Glomerular visceral epithelial cell (primary cell): ENCODE measurements at regions not wholly inside any gene's neighbourhood (a gene's known extent, or its start where the extent isn't known, plus 50 kb on each side); places are given as distances from the start of the nearest gene placed in this dataset.
A peak's percentile ranks its signal among the peaks of the same experiment; 100 is the strongest.

Experiments
- DNase-seq: peaks from one replicate; pipeline ENCODE4 v3.0.0-alpha.2; 2016; ENCODE audit errors: extremely low spot score

DNA sequence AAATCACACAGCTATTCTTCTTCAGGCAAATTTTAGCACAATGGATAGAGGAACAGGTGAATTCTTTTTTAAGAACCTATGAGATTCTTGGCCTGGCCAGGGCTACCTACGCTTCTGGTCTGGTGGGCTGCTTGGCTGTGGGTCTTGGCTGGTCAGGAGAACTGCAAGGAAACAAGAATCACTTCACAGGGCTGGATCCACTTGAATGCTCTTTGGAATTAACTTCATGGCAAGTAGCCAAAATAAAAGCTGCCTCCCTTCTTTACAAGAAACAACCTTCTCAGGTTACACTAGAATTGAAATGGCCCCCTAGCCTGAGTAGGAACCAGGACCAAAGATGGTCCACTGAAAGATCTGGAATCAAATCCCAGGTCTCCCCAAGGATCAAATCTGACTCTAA, 519.1 kb downstream of the IQCM start:
- peak; percentile 64 for DNase-seq

DNA sequence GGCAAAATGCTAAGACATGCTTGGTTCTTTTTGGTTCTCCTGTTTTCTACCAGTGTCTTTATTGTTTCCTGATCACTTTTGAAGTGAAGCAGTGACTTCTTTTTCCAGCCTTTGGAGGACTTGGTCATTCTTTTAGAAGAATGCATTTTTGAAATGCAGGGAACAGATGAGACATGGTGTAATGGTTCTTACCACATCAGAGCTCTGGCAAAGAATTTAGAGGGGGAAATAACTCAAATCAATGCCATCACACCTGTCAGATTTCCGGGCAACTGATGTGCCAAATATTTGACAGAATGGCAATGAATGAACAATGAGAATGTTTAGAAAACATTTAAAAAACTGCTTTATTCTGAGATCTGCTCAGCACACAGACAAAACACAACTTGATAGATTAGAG, 519.6 kb downstream of the IQCM start:
- DNase-seq: no peak

- no peak for DNase-seq
Measured at GRCh38 chr4:149294601-149295000, 521.0 kb downstream of the IQCM start.

GRCh38 chr4:149293046-149293649, 522.5 kb downstream of the IQCM start:
- no peak for DNase-seq

DNA sequence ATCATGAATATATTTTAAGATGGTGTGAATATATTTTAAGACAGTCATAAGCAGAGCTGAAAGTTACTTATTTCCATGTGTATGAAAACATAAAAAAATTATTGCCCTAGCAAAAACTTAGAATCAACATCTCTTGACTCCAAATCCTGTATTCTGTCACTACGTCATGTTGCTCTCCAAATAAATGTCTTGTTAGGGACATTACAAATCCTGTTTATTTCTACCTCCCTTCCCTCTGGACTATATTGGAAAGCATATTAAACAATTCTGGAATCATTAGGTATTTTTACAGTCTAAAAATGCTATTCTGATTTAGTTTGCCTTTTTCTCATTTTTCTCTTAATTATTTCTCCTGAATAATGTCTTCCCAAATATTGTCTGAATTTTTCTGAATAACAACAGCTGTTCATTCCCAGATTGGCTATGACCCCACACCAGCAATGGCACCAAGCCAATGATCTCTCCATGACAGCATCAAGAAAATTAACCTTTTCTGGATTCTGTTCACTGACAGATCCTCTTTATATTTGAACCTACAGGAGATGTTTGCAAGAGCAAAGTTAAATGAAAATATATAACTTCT, 523.1 kb downstream of the IQCM start:
- DNase-seq: no peak

DNA sequence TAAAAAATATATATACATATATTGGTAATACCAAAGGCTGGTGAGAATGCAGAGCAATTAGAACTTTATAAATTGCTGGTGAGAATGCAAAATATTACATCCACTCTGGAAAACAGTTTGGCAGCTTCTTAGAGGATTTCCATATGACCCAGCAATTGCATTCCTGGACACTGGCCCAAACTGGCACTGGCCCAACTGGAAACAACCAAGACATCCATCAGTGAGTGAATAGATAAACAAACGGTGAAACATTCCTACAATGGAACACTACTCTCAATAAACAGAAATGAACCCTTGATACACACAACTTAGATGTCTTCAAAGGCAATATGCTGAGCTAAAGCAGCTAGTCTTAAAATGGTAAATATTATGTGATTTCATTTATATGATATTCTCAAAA, 524.2 kb downstream of the IQCM start:
- DNase-seq: peak; percentile 50

DNA sequence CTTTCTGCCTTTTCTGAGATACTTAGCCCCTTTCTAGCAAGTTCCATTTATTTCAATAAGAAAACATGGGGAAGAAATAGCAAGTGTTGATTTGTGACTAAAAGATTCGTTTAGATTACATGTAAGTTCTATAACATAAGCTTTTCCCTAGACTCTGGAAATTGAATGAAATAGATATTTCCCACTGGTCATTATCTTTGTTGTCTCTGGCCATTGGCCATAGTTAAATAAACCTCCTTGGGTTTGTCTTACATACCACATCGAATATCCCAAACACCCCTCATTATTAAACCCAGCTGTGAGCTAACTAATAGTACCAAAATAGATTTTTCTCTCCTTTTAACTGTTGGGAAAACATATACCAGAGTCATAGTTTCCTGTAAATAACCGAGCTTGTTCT, 534.8 kb downstream of the IQCM start:
- no peak for DNase-seq

- DNase-seq: no peak
Measured at GRCh38 chr4:149279776-149280175, 535.9 kb downstream of the IQCM start.

DNA sequence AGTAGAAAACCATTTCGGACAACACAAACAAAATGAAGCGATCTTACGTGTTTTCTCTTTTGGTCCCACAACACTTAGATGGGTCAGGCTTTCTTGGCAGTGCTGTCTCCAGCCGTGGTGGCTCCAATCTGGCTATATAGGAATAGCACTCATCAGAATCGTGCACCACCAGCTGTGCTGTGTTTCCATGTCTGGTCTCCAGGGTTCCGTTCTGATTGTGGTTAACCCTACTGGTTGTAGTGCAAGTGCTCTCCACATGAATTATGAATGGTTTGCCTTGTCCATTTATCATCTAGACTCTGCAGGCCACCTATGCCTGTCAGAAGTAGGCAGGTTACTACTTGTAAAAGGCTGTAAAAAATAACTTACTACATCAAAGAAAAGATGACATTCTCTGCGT, 536.3 kb downstream of the IQCM start:
- no peak for DNase-seq

DNA sequence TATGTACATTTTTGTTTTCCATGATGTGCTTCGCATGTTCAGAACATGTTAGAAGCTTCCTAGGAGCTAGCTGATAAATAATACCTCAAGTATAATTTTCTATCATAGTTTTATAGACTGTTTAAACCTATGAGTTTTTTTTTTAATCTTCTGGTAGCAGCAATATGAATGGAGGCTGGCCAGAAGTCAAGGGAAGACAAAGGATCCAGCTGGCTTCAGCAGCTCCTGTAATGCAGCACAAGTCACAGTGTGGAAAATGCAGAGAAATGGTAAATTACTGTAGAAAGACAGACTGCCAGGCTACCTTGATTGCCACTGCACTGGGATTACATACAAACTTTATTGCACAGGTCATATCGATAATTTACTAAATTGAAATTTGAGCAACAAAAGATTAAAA, 537.9 kb downstream of the IQCM start:
- no peak for DNase-seq

DNA sequence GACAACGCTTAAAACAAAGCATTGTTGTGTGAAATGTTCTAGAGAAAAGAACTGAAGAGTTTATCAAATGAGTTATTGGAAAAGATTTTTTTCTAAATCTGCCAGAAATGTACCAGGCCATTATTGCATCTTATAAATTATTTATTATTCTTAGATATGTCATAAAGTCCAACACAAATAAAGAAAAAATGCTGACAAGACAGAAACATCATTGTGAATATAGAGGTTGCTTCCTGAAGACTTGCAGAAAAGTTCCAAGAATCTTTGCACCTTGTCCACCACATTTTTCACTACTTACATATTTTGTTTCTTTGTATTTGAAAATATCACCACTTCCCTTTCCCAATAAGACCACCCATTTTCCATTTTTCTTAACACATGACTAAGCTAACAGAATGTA, 545.8 kb downstream of the IQCM start:
- no peak for DNase-seq

DNA sequence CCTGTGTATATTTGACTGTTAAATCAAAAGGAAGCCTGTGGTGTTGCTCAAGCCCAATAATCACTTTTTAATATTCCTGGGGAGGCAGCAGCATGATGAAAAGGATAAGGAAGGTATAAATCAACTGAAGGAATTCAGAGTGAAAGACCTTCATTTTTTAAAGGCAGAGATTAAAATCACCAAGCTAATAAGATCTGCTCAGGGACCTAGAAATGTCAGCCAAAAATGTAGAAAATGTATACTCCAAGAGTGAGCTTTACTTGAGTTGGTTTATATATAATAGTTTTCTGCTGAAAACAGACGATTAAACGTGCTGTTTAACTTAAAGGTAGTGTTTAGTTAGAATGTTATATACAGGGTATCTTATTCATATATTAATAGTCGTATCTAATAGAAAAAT, 549.3 kb downstream of the IQCM start:
- DNase-seq: no peak

DNA sequence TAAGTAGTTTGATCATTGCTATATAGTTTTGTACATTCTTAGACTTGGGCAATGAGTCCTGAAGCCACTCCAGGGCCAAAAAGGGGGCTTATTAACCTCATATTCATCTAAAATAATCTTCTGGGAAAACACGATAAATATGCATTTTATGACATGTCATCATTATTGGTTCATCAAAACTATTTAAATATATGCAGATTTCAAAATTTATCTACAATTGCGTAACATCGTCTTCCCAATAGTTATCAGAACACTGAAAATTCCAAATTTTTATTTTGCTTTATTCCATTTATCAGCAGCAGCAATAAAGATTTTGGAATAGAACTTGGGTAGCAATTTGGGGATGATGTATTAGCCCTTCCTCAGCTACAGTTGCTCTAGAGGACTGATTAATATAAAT, 550.0 kb downstream of the IQCM start:
- DNase-seq: no peak

GRCh38 chr4:149264093-149264733, 551.4 kb downstream of the IQCM start:
- DNase-seq: peak; percentile 63

GRCh38 chr4:149248191-149248764, 567.4 kb downstream of the IQCM start:
- no peak for DNase-seq

GRCh38 chr4:149247164-149247563, 568.5 kb downstream of the IQCM start:
- no peak for DNase-seq

GRCh38 chr4:149245333-149245732, 570.3 kb downstream of the IQCM start:
- no peak for DNase-seq

GRCh38 chr4:149238097-149238496, 577.5 kb downstream of the IQCM start:
- no peak for DNase-seq

GRCh38 chr4:149234798-149235197, 580.8 kb downstream of the IQCM start:
- no peak for DNase-seq

DNA sequence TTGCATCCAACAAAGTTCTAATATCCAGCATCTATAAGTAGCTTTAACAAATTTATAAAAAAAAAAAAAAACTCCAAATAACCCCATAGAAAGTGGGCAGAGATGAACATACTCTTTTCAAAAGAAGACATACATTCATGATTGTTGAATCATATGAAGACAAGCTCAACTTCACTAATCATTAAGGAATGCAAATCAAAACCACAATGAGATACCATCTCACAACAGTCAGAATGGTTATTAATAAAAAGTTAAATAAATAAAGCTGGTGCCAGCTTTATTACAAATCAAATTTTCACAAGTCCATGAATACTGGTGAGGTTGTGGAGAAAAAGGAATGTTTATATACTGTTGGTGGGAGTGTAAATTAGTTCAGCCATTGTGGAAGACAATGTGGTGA, 592.0 kb downstream of the IQCM start:
- peak; percentile 21 for DNase-seq

GRCh38 chr4:149218672-149219071, 597.0 kb downstream of the IQCM start:
- DNase-seq: no peak

- no peak for DNase-seq
Measured at GRCh38 chr4:149214301-149214700, 601.3 kb downstream of the IQCM start.

- DNase-seq: no peak
Measured at GRCh38 chr4:149211876-149212275, 603.8 kb downstream of the IQCM start.
